ENCODE measurements at regions not wholly inside any gene's neighbourhood (a gene's known extent, or its start where the extent isn't known, plus 50 kb on each side); places are given as distances from the start of the nearest gene placed in this dataset.

GRCh38 chr12:115177899-115178298, 493.9 kb upstream of the TBX3 start:
- no peaks in the 10 kb centered on the region for H3K36me3 ChIP-seq (ENCODE audit: control insufficient read depth in 4 of 4, insufficient read depth in 4 of 4, low read length in 4 of 4)
- no peak for ATAC-seq (ENCODE audit: insufficient read depth, low FRiP score)
- H3K9me3 ChIP-seq (ENCODE audit: control insufficient read depth in 4 of 4, insufficient read depth in 3 of 4, low read length in 3 of 4): no peaks in the 10 kb centered on the region
- WGBS, 2 donors: 96 to 97% methylated on average over 6 of the region's 6 CpGs
- no peak overlapping the region for H3K27ac ChIP-seq (ENCODE audit: low read depth in 1 of 2, low read length in 1 of 2)
- no peaks in the 10 kb centered on the region for H3K27me3 ChIP-seq (ENCODE audit: control insufficient read depth in 3 of 3, insufficient read depth in 3 of 3, low read length in 2 of 3)
- TF ChIP-seq, protein P1, sequence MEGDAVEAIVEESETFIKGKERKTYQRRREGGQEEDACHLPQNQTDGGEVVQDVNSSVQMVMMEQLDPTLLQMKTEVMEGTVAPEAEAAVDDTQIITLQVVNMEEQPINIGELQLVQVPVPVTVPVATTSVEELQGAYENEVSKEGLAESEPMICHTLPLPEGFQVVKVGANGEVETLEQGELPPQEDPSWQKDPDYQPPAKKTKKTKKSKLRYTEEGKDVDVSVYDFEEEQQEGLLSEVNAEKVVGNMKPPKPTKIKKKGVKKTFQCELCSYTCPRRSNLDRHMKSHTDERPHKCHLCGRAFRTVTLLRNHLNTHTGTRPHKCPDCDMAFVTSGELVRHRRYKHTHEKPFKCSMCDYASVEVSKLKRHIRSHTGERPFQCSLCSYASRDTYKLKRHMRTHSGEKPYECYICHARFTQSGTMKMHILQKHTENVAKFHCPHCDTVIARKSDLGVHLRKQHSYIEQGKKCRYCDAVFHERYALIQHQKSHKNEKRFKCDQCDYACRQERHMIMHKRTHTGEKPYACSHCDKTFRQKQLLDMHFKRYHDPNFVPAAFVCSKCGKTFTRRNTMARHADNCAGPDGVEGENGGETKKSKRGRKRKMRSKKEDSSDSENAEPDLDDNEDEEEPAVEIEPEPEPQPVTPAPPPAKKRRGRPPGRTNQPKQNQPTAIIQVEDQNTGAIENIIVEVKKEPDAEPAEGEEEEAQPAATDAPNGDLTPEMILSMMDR (IDR thresholded peaks at IDR 0.05; ENCODE audit: control extremely low read depth, extremely low read depth): no peak
- no peak overlapping the region for H3K4me3 ChIP-seq
- no peak overlapping the region for H3K9ac ChIP-seq (ENCODE audit: insufficient read depth in 1 of 2, low read length in 2 of 2)
- peaks cover 0 to 10% (median 3%) of the 10 kb centered on the region in 5 donors for H3K4me1 ChIP-seq (ENCODE audit: control insufficient read depth in 5 of 5, insufficient read depth in 5 of 5, low read length in 5 of 5)
- no peak for DNase-seq

DNA sequence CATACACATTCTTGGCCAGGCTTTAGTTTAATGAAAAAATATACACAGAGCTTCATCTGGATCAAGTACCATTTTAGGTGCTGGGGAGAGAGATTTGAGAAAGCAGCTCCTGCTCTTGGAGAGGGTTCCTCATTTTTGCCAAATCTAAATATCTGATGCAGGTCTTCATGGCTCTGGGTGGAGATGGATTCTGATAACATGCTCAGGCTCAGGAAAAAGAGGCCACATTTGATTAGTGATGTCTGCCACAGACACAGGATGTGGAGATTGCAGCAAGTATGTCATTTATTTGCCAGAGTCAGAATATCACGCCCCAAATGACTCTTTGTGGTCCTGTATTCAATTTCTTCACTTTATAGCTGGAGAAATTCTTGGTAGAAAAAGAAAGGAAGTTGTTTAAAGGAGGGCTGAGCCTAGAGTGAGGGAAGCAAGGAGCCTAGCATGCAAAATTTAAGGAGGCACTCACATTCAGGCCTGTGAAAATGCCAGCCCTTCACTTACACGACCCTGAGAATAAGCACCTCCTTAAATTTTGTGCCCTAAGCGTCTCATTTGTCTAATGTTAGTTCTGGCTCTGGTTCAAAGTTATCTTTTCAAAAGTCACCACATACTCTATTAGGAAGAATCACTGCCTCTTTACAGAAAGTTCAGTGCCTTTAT, 492.9 kb upstream of the TBX3 start:
- Histone ChIP-seq H3K36me3 (ENCODE audit: control insufficient read depth in 4 of 4, insufficient read depth in 4 of 4, low read length in 4 of 4) (no peaks in the 10 kb centered on the region), H3K4me3 (no peak overlapping the region), H3K27ac (ENCODE audit: low read depth in 1 of 2, low read length in 1 of 2) (no peak overlapping the region), H3K9ac (ENCODE audit: insufficient read depth in 1 of 2, low read length in 2 of 2) (no peak overlapping the region), H3K9me3 (ENCODE audit: control insufficient read depth in 4 of 4, insufficient read depth in 3 of 4, low read length in 3 of 4) (no peaks in the 10 kb centered on the region), H3K4me1 (ENCODE audit: control insufficient read depth in 5 of 5, insufficient read depth in 5 of 5, low read length in 5 of 5) (peaks cover 0 to 10% (median 3%) of the 10 kb centered on the region in 5 donors), H3K27me3 (ENCODE audit: control insufficient read depth in 3 of 3, insufficient read depth in 3 of 3, low read length in 2 of 3) (no peaks in the 10 kb centered on the region)
- DNase-seq (peak in 1 of 3 donors; percentile 36), ATAC-seq (ENCODE audit: insufficient read depth, low FRiP score) (no peak)
- 51 to 73% methylated on average over 3 of the region's 3 CpGs for WGBS, 2 donors
- TF ChIP-seq, protein P1 (IDR thresholded peaks at IDR 0.05; ENCODE audit: control extremely low read depth, extremely low read depth): no peak

DNA sequence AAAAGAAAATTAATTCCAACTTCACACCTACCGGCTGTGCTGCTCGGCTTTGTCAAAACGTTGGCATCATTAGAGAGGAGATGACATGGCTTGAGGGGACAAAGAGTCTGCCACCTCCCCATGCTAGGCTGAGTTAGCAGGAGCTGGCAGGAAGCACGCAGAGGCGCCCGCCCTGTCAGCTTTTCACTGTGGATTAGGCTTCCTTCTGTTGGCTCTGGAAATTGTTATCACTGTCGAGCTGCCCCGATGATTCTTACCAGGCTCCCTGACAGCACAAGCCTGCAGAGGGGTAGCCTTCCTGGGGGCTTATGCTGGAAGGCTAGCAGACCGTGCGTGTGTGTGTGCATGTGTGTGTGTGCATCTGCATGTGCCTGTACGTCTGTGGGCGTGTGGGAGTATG, 490.9 kb upstream of the TBX3 start:
- H3K4me1 ChIP-seq (ENCODE audit: control insufficient read depth in 5 of 5, insufficient read depth in 5 of 5, low read length in 5 of 5): peaks cover 0 to 18% (median 6%) of the 10 kb centered on the region in 5 donors
- H3K36me3 ChIP-seq (ENCODE audit: control insufficient read depth in 4 of 4, insufficient read depth in 4 of 4, low read length in 4 of 4): no peaks in the 10 kb centered on the region
- no peaks in the 10 kb centered on the region for H3K9me3 ChIP-seq (ENCODE audit: control insufficient read depth in 4 of 4, insufficient read depth in 3 of 4, low read length in 3 of 4)
- no peak overlapping the region for H3K4me3 ChIP-seq
- WGBS, 2 donors: 59 to 69% methylated on average over 12 of the region's 12 CpGs
- no peaks in the 10 kb centered on the region for H3K27me3 ChIP-seq (ENCODE audit: control insufficient read depth in 3 of 3, insufficient read depth in 3 of 3, low read length in 2 of 3)
- H3K9ac ChIP-seq (ENCODE audit: insufficient read depth in 1 of 2, low read length in 2 of 2): no peak overlapping the region
- TF ChIP-seq, protein P1 (IDR thresholded peaks at IDR 0.05; ENCODE audit: control extremely low read depth, extremely low read depth): no peak
- no peak overlapping the region for H3K27ac ChIP-seq (ENCODE audit: low read depth in 1 of 2, low read length in 1 of 2)
- peak in 2 of 3 donors; percentile 21 to 55 for DNase-seq
- no peak for ATAC-seq (ENCODE audit: insufficient read depth, low FRiP score)

- no peak for DNase-seq
- WGBS, 2 donors: 85 to 91% methylated on average over 5 of the region's 5 CpGs
- no peak overlapping the region for H3K9ac ChIP-seq (ENCODE audit: insufficient read depth in 1 of 2, low read length in 2 of 2)
- no peak overlapping the region for H3K4me3 ChIP-seq
- TF ChIP-seq, protein P1 (IDR thresholded peaks at IDR 0.05; ENCODE audit: control extremely low read depth, extremely low read depth): no peak
- H3K9me3 ChIP-seq (ENCODE audit: control insufficient read depth in 4 of 4, insufficient read depth in 3 of 4, low read length in 3 of 4): no peaks in the 10 kb centered on the region
- H3K4me1 ChIP-seq (ENCODE audit: control insufficient read depth in 5 of 5, insufficient read depth in 5 of 5, low read length in 5 of 5): peaks cover 0 to 27% (median 6%) of the 10 kb centered on the region in 5 donors
- H3K36me3 ChIP-seq (ENCODE audit: control insufficient read depth in 4 of 4, insufficient read depth in 4 of 4, low read length in 4 of 4): no peaks in the 10 kb centered on the region
- no peaks in the 10 kb centered on the region for H3K27me3 ChIP-seq (ENCODE audit: control insufficient read depth in 3 of 3, insufficient read depth in 3 of 3, low read length in 2 of 3)
- no peak overlapping the region for H3K27ac ChIP-seq (ENCODE audit: low read depth in 1 of 2, low read length in 1 of 2)
- no peak for ATAC-seq (ENCODE audit: insufficient read depth, low FRiP score)
Measured at GRCh38 chr12:115172521-115172920, 488.5 kb upstream of the TBX3 start.
